Brain microvascular endothelial cell (primary cell): ENCODE measurements at regions not wholly inside any gene's neighbourhood (a gene's known extent, or its start where the extent isn't known, plus 50 kb on each side); places are given as distances from the start of the nearest gene placed in this dataset.

Source experiments
- DNase-seq: peaks from one replicate; pipeline ENCODE4 v3.0.0-alpha.2; 2020
- H3K27ac ChIP-seq: fragments of 250-450 bp; sonication (Bioruptor Pico); 2 replicates; pipeline ENCODE4 v1.5.1; 2020; ENCODE audit warnings: mild to moderate bottlenecking, moderate library complexity
- H3K27me3 ChIP-seq: fragments of 250-450 bp; sonication (Bioruptor Pico); replicated peaks from 2 replicates; pipeline ENCODE4 v1.5.1; 2020; ENCODE audit warnings: mild to moderate bottlenecking
- H3K36me3 ChIP-seq: fragments of 250-450 bp; sonication (Bioruptor Pico); replicated peaks from 2 replicates; pipeline ENCODE4 v1.5.1; 2020; ENCODE audit warnings: mild to moderate bottlenecking
- H3K4me3 ChIP-seq: 2 replicates; pipeline ENCODE4 v1.5.1; 2011; ENCODE audit warnings: low read depth, mild to moderate bottlenecking, control low read depth, low read length, moderate library complexity
- CTCF ChIP-seq: IDR thresholded peaks from 2 replicates; pipeline ENCODE4 v1.5.1; 2011; ENCODE audit warnings: low read depth, mild to moderate bottlenecking, moderate library complexity, low read length, control low read depth, inconsistent platforms; ENCODE audit errors: missing control alignments
- in situ Hi-C: cut with HindIII; loops from 2 replicates; pipeline ENCODE4 v1.10.0; 2017; ENCODE audit warnings: low sequenced_read_pairs, low pct_ligation_motif_present

GRCh38 chr10:8221451-8221850, 167.0 kb downstream of the GATA3 start:
- no peaks in the 10 kb centered on the region for H3K36me3 ChIP-seq
- in situ Hi-C loops = no loop called here
- TF ChIP-seq CTCF = no peak
- H3K27me3 ChIP-seq = no peaks in the 10 kb centered on the region
- no peak for DNase-seq
- H3K4me3 ChIP-seq = no peak overlapping the region
- H3K27ac ChIP-seq = no peak overlapping the region

- no peak for TF ChIP-seq CTCF
- no peak for DNase-seq
- H3K27ac ChIP-seq = no peak overlapping the region
- no peaks in the 10 kb centered on the region for H3K27me3 ChIP-seq
- H3K4me3 ChIP-seq = no peak overlapping the region
- no peaks in the 10 kb centered on the region for H3K36me3 ChIP-seq
- in situ Hi-C loops = no loop called here
Measured at GRCh38 chr10:8224591-8224990, 170.1 kb downstream of the GATA3 start.

GRCh38 chr10:8225187-8225586, 170.7 kb downstream of the GATA3 start:
- no peak overlapping the region for H3K4me3 ChIP-seq
- in situ Hi-C loops = no loop called here
- no peaks in the 10 kb centered on the region for H3K36me3 ChIP-seq
- H3K27me3 ChIP-seq = no peaks in the 10 kb centered on the region
- TF ChIP-seq CTCF = no peak
- DNase-seq = no peak
- no peak overlapping the region for H3K27ac ChIP-seq

GRCh38 chr10:8227246-8227645, 172.8 kb downstream of the GATA3 start:
- Histone ChIP-seq H3K36me3 (no peaks in the 10 kb centered on the region), H3K4me3 (no peak overlapping the region), H3K27me3 (no peaks in the 10 kb centered on the region), H3K27ac (no peak overlapping the region)
- no peak for DNase-seq
- no peak for TF ChIP-seq CTCF
- in situ Hi-C loops = no loop called here

- in situ Hi-C loops = no loop called here
- no peak overlapping the region for H3K4me3 ChIP-seq
Measured at GRCh38 chr10:8229153-8229552, 174.7 kb downstream of the GATA3 start.

More at GRCh38 chr10:8229153-8229552, 174.7 kb downstream of the GATA3 start:
- Histone ChIP-seq H3K27me3 (no peaks in the 10 kb centered on the region), H3K27ac (no peak overlapping the region), H3K36me3 (no peaks in the 10 kb centered on the region)
- no peak for TF ChIP-seq CTCF
- DNase-seq = no peak
